Activated naive CD8-positive, alpha-beta T cell (primary cell): ENCODE measurements at regions not wholly inside any gene's neighbourhood (a gene's known extent, or its start where the extent isn't known, plus 50 kb on each side); places are given as distances from the start of the nearest gene placed in this dataset.

Experiments
- H3K27ac Mint-ChIP-seq: one replicate; pipeline ENCODE4 v1.8.0; 2021; ENCODE audit warnings: mixed read lengths
- H3K27me3 Mint-ChIP-seq: one replicate; pipeline ENCODE4 v1.8.0; 2021; ENCODE audit warnings: mixed read lengths
- H3K36me3 Mint-ChIP-seq: one replicate; pipeline ENCODE4 v1.8.0; 2021; ENCODE audit warnings: mixed read lengths
- H3K4me1 Mint-ChIP-seq: one replicate; pipeline ENCODE4 v1.8.0; 2021; ENCODE audit warnings: low read depth, mixed read lengths
- H3K4me3 Mint-ChIP-seq: one replicate; pipeline ENCODE4 v1.8.0; 2021; ENCODE audit warnings: mild to moderate bottlenecking, mixed read lengths
- H3K9me3 Mint-ChIP-seq: one replicate; pipeline ENCODE4 v1.8.0; 2021; ENCODE audit warnings: low read depth, mixed read lengths

- H3K36me3 Mint-ChIP-seq: peaks cover 2% of the 10 kb centered on the region
- no peak overlapping the region for H3K27ac Mint-ChIP-seq
- peaks cover 2% of the 10 kb centered on the region for H3K9me3 Mint-ChIP-seq
- H3K27me3 Mint-ChIP-seq: peaks cover 6% of the 10 kb centered on the region
- no peak overlapping the region for H3K4me3 Mint-ChIP-seq
- no peaks in the 10 kb centered on the region for H3K4me1 Mint-ChIP-seq
Measured at GRCh38 chr1:209506101-209506500, 77.4 kb upstream of the CAMK1G start.

- Mint-ChIP-seq H3K27me3 (peaks cover 6% of the 10 kb centered on the region), H3K27ac (no peak overlapping the region), H3K4me3 (no peak overlapping the region), H3K4me1 (no peaks in the 10 kb centered on the region), H3K36me3 (no peaks in the 10 kb centered on the region), H3K9me3 (no peaks in the 10 kb centered on the region)
Measured at GRCh38 chr1:209509039-209509438, 74.5 kb upstream of the CAMK1G start.

- Mint-ChIP-seq H3K27me3 (peaks cover 6% of the 10 kb centered on the region), H3K9me3 (no peaks in the 10 kb centered on the region), H3K36me3 (no peaks in the 10 kb centered on the region), H3K4me3 (no peak overlapping the region), H3K4me1 (no peaks in the 10 kb centered on the region), H3K27ac (no peak overlapping the region)
Measured at GRCh38 chr1:209510063-209510462, 73.5 kb upstream of the CAMK1G start.

- Mint-ChIP-seq H3K27me3 (peaks cover 11% of the 10 kb centered on the region), H3K27ac (no peak overlapping the region), H3K4me3 (no peak overlapping the region), H3K9me3 (no peaks in the 10 kb centered on the region), H3K36me3 (no peaks in the 10 kb centered on the region), H3K4me1 (no peaks in the 10 kb centered on the region)
Measured at GRCh38 chr1:209511169-209511568, 72.3 kb upstream of the CAMK1G start.

GRCh38 chr1:209512821-209513220 is 70.7 kb upstream of the CAMK1G start:
- Mint-ChIP-seq H3K4me3 (no peak overlapping the region), H3K9me3 (no peaks in the 10 kb centered on the region), H3K27me3 (peaks cover 11% of the 10 kb centered on the region), H3K27ac (no peak overlapping the region), H3K4me1 (no peaks in the 10 kb centered on the region), H3K36me3 (no peaks in the 10 kb centered on the region)

- no peaks in the 10 kb centered on the region for H3K36me3 Mint-ChIP-seq
- H3K9me3 Mint-ChIP-seq: no peaks in the 10 kb centered on the region
- no peak overlapping the region for H3K4me3 Mint-ChIP-seq
- peaks cover 12% of the 10 kb centered on the region for H3K27me3 Mint-ChIP-seq
- H3K27ac Mint-ChIP-seq: no peak overlapping the region
- H3K4me1 Mint-ChIP-seq: no peaks in the 10 kb centered on the region
Measured at GRCh38 chr1:209513226-209513625, 70.3 kb upstream of the CAMK1G start.

- H3K27me3 Mint-ChIP-seq: peaks cover 15% of the 10 kb centered on the region
- H3K9me3 Mint-ChIP-seq: no peaks in the 10 kb centered on the region
- no peak overlapping the region for H3K4me3 Mint-ChIP-seq
- no peak overlapping the region for H3K27ac Mint-ChIP-seq
- no peaks in the 10 kb centered on the region for H3K4me1 Mint-ChIP-seq
- no peaks in the 10 kb centered on the region for H3K36me3 Mint-ChIP-seq
Measured at GRCh38 chr1:209516771-209517680, 66.5 kb upstream of the CAMK1G start.

GRCh38 chr1:209517681-209518050 is 65.8 kb upstream of the CAMK1G start:
- Mint-ChIP-seq H3K4me3 (no peak overlapping the region), H3K9me3 (no peaks in the 10 kb centered on the region), H3K27me3 (peaks cover 15% of the 10 kb centered on the region), H3K27ac (no peak overlapping the region), H3K4me1 (no peaks in the 10 kb centered on the region), H3K36me3 (no peaks in the 10 kb centered on the region)

GRCh38 chr1:209519786-209520185 is 63.7 kb upstream of the CAMK1G start:
- Mint-ChIP-seq H3K4me1 (no peaks in the 10 kb centered on the region), H3K4me3 (no peak overlapping the region), H3K27me3 (peaks cover 19% of the 10 kb centered on the region)

GRCh38 chr1:209522826-209523225 is 60.7 kb upstream of the CAMK1G start:
- Mint-ChIP-seq H3K36me3 (no peaks in the 10 kb centered on the region), H3K4me3 (no peak overlapping the region), H3K27ac (no peak overlapping the region), H3K9me3 (no peaks in the 10 kb centered on the region), H3K4me1 (no peaks in the 10 kb centered on the region), H3K27me3 (peaks cover 17% of the 10 kb centered on the region)

More at GRCh38 chr1:209519786-209520185, 63.7 kb upstream of the CAMK1G start:
- Mint-ChIP-seq H3K27ac (no peak overlapping the region), H3K9me3 (no peaks in the 10 kb centered on the region), H3K36me3 (no peaks in the 10 kb centered on the region)

- Mint-ChIP-seq H3K36me3 (no peaks in the 10 kb centered on the region), H3K9me3 (no peaks in the 10 kb centered on the region), H3K27ac (no peak overlapping the region), H3K27me3 (peaks cover 18% of the 10 kb centered on the region), H3K4me1 (no peaks in the 10 kb centered on the region), H3K4me3 (no peak overlapping the region)
Measured at GRCh38 chr1:209526137-209526536, 57.4 kb upstream of the CAMK1G start.

GRCh38 chr1:209527372-209527771 is 56.1 kb upstream of the CAMK1G start:
- Mint-ChIP-seq H3K36me3 (no peaks in the 10 kb centered on the region), H3K4me3 (no peak overlapping the region), H3K4me1 (no peaks in the 10 kb centered on the region), H3K27me3 (peaks cover 20% of the 10 kb centered on the region), H3K9me3 (no peaks in the 10 kb centered on the region), H3K27ac (no peak overlapping the region)

GRCh38 chr1:209527993-209528717 is 55.4 kb upstream of the CAMK1G start:
- Mint-ChIP-seq H3K36me3 (no peaks in the 10 kb centered on the region), H3K4me3 (no peak overlapping the region), H3K27ac (no peak overlapping the region), H3K9me3 (no peaks in the 10 kb centered on the region), H3K27me3 (peaks cover 20% of the 10 kb centered on the region), H3K4me1 (no peaks in the 10 kb centered on the region)

- Mint-ChIP-seq H3K27me3 (peaks cover 19% of the 10 kb centered on the region), H3K27ac (no peak overlapping the region), H3K4me3 (no peak overlapping the region), H3K36me3 (no peaks in the 10 kb centered on the region), H3K4me1 (no peaks in the 10 kb centered on the region), H3K9me3 (no peaks in the 10 kb centered on the region)
Measured at GRCh38 chr1:209529233-209529632, 54.3 kb upstream of the CAMK1G start.

GRCh38 chr1:209531006-209531405 is 52.5 kb upstream of the CAMK1G start:
- Mint-ChIP-seq H3K4me3 (no peak overlapping the region), H3K4me1 (no peaks in the 10 kb centered on the region), H3K27me3 (peaks cover 15% of the 10 kb centered on the region), H3K27ac (no peak overlapping the region), H3K36me3 (no peaks in the 10 kb centered on the region), H3K9me3 (no peaks in the 10 kb centered on the region)
